NB4 (cell line): ENCODE measurements at regions not wholly inside any gene's neighbourhood (a gene's known extent, or its start where the extent isn't known, plus 50 kb on each side); places are given as distances from the start of the nearest gene placed in this dataset.

Experiments
- DNase-seq: peaks from one replicate; pipeline ENCODE4 v3.0.0; 2010; ENCODE audit warnings: low read depth
- H3K4me3 ChIP-seq: one replicate; pipeline ENCODE4 v1.5.1; 2011; ENCODE audit warnings: mild to moderate bottlenecking, low read depth, low read length, moderate library complexity
- MYC ChIP-seq: IDR thresholded peaks from 2 replicates; pipeline ENCODE4 v1.6.1; 2011; ENCODE audit warnings: low read depth, low read length
- POLR2A ChIP-seq: IDR thresholded peaks from 2 replicates; pipeline ENCODE4 v1.6.1; 2011; ENCODE audit warnings: mild to moderate bottlenecking; ENCODE audit not compliant: insufficient read length; ENCODE audit errors: extremely low read depth
- TF ChIP-seq, protein P1 (sequence below): IDR thresholded peaks from one replicate; pipeline ENCODE4 v1.5.1; 2012; ENCODE audit warnings: low read depth, low read length
- TF ChIP-seq, protein P2 (sequence below): IDR thresholded peaks from 2 replicates; pipeline ENCODE4 v1.6.1; 2011; ENCODE audit warnings: low read depth, low read length

DNA sequence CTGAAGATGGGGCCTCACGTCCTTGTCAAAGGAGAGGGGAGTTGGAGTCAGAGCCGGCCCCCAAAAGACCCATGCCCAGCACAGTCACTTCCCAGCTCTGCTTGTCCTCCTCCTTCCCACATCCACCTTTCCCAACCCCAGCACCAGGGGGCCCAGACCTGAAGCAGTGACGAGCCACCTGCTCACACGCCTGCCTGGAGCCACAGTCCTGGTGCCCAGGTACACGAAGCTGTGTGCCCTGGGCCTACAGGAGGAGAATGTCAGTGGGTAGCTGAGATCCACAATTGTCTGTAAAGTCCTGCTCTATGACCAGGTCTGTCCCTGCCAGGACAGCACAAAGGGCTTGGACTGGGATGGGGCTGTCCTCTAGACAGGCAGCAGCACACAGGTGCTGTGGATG is 126.8 kb upstream of the PZP start:
- no peak overlapping the region for H3K4me3 ChIP-seq
- TF ChIP-seq, protein P1, sequence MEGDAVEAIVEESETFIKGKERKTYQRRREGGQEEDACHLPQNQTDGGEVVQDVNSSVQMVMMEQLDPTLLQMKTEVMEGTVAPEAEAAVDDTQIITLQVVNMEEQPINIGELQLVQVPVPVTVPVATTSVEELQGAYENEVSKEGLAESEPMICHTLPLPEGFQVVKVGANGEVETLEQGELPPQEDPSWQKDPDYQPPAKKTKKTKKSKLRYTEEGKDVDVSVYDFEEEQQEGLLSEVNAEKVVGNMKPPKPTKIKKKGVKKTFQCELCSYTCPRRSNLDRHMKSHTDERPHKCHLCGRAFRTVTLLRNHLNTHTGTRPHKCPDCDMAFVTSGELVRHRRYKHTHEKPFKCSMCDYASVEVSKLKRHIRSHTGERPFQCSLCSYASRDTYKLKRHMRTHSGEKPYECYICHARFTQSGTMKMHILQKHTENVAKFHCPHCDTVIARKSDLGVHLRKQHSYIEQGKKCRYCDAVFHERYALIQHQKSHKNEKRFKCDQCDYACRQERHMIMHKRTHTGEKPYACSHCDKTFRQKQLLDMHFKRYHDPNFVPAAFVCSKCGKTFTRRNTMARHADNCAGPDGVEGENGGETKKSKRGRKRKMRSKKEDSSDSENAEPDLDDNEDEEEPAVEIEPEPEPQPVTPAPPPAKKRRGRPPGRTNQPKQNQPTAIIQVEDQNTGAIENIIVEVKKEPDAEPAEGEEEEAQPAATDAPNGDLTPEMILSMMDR: no peak
- no peak for DNase-seq

DNA sequence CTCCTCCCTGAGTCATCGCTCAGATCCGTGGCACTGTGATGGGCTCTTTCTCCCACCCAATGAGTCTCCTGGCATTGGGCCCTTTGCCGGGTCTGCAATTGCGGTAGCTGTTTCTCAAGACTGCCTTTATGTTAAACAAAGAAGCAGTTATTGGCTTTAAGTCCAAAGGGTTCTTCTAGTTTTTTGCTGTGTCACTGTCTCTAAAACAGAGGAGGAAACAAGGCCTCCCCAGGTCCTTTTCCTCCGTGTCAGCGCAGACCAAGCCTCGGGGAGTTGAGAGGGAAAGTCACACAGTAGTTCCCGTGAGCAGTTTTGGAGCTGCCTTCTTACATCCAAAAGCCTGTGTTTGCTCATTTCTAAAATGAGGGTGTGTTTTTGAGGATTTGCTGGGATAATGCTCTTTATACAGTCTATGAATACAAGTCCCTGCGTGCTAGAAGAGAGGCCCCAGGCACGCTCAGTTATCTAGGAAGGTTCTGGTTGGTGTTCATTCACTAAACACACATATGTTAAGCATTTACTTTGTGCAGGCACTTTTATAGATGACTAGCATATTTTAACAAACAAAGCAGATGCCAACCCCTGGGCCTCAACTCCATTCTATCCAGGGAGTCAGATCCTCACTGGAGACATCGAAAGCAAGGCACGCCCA is 126.0 kb upstream of the PZP start:
- no peak overlapping the region for H3K4me3 ChIP-seq
- TF ChIP-seq POLR2A (no peak), MYC (no peak)
- TF ChIP-seq, protein P2, sequence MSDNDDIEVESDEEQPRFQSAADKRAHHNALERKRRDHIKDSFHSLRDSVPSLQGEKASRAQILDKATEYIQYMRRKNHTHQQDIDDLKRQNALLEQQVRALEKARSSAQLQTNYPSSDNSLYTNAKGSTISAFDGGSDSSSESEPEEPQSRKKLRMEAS: no peak
- TF ChIP-seq, protein P1: no peak
- DNase-seq: peak; percentile 32

DNA sequence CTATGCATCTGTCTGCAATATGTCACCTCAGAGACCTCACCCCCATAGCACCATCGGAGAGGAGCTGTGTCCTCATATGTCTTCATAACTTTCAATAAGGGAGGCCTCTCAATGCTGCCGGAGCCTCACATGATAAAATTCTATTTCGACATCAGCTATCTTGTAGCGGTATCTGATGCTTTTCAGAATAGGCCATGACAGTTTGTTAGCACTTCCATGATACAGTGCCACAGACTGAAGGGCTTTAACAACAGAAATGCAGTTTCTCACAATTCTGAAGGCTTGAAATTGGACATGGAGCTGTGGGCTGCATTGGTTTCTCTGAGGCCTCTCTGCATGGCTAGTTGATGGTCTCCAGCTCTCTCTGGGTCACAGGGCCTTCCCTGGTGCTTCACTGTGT is 125.0 kb upstream of the PZP start:
- H3K4me3 ChIP-seq: no peak overlapping the region
- no peak for DNase-seq
- TF ChIP-seq POLR2A: no peak
- TF ChIP-seq MYC: no peak
- TF ChIP-seq, protein P1: no peak
- TF ChIP-seq, protein P2: no peak

DNA sequence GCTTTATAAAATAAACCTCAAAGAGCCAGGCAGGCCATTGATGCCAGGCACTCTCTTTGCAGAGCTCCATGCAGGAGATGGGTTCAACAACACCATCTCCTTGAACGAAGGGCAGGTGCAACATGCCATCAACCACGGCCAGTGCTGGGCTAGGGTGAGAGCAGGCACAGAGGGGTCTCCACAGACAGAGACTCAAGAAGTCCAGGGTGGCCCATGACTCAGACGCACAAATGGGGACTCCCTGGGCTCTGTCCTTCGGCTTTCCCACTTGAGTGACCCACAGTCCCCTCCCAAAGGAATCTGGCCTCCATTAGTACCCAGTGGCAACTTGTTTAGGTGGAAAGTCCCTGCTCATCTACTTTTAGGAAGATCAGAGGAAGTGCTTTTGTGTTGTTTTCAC is 124.4 kb upstream of the PZP start:
- H3K4me3 ChIP-seq: no peak overlapping the region
- TF ChIP-seq, protein P1: no peak
- TF ChIP-seq, protein P2: no peak
- TF ChIP-seq POLR2A: no peak
- no peak for TF ChIP-seq MYC
- DNase-seq: no peak

DNA sequence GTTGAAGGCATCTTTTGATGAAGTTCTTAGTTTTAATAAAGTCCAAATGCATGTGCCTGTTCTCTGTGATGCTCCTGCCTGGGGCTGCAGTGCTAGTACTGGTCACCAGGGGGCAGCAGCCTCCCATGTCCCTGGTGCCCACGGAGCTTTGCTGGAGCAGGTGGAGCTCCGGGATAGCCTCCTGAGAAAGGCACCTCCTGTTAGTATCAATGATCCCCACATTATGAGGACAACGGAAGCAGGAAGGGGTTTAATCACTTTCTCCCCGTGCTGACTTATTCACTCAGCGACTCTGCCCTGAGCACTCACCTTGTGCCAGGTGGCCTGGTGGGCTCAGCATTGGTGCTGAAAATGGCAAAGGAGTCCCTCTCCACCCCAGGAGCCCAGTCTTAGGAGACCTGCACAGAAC is 123.0 kb upstream of the PZP start:
- peak; percentile 66 for DNase-seq
- H3K4me3 ChIP-seq: no peak overlapping the region
- TF ChIP-seq, protein P1: peak; percentile 96
- TF ChIP-seq POLR2A: no peak
- no peak for TF ChIP-seq MYC
- TF ChIP-seq, protein P2: 0 out of 2 replicates have a peak, but pooled peaks have one; percentile 9

DNA sequence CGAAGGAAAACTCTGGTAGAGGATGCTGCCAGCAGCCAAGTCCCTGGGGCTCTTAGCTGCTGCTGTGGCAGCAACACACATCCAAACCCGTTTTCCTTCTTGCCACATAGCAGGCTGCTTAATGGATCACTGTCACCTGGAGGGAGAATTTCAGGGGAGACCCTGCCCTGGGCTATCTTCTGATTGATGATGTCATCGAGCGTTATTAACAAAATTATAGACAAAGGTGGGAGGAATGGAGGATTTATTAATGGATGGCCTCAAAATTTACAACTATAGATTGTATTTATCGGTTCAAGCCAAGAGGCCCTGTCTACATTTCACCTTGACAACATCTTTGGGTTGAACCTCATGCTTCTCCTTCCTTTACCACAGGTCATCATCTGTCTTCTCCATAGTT is 120.8 kb upstream of the PZP start:
- H3K4me3 ChIP-seq: no peak overlapping the region
- no peak for DNase-seq
- no peak for TF ChIP-seq MYC
- no peak for TF ChIP-seq POLR2A
- TF ChIP-seq, protein P2: no peak
- TF ChIP-seq, protein P1: no peak
